ENCODE measurements at regions not wholly inside any gene's neighbourhood (a gene's known extent, or its start where the extent isn't known, plus 50 kb on each side); places are given as distances from the start of the nearest gene placed in this dataset.

DNA sequence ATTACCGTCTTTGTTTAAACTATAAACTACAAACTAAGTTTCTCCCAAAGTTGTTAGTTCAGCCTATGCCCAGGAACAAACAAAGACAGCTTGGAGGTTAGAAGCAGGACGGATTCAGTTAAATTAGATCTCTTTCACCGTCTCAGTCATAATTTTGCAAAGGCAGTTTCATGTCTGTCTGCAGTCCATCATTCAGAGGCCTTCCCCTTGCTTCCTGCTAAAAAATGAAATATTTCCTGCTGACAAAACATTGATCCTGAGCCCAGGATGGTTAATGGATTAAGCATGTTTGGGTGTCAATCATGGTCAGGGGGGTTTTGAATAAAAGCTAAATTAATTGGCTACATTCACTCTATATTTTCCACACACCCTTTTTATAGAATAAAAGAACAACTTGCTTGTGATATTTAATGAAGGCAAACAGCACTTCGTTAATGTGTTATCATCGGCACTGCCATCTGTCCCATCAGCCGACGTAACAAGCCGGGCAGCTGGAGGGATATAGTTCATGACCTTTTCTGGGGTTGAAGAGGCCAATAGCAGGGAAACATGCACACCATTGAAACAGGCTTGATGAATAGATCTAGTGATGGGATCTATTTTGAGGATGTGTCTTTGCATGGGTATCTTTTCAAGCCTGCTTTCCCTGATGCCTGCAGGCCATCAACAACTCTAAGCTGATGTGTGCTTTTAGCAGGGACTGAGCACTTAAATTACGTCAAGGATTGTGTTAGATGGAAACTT, 521.3 kb upstream of the TMEM132C start:
- Histone ChIP-seq H2AFZ (ENCODE audit: low read length) (no peak overlapping the region), H3K27me3 (ENCODE audit: low read length) (peaks cover 92% of the 10 kb centered on the region), H3K27ac (ENCODE audit: low read length) (no peak overlapping the region), H3K9ac (ENCODE audit: low read length) (no peak overlapping the region), H3K9me3 (ENCODE audit: low read length) (no peaks in the 10 kb centered on the region), H3K4me2 (ENCODE audit: low read length) (no peak overlapping the region), H3K79me2 (ENCODE audit: low read length) (no peaks in the 10 kb centered on the region), H4K20me1 (ENCODE audit: low read length) (no peaks in the 10 kb centered on the region), H3K36me3 (ENCODE audit: low read depth, low read length) (no peaks in the 10 kb centered on the region), H3K9me2 (replicated peaks; ENCODE audit: low read length) (no peaks in the 10 kb centered on the region), H3K4me3 (ENCODE audit: low read length) (no peak overlapping the region), H3F3A (ENCODE audit: low read length, unreplicated experiment) (no peaks in the 10 kb centered on the region), H3K4me1 (ENCODE audit: insufficient read depth, low read length) (no peaks in the 10 kb centered on the region)
- POLR2A ChIA-PET (ENCODE audit: unreplicated experiment), result no interaction called here
- ATAC-seq (no peak), DNase-seq (no peak)
- no TSS peak for BruUV-seq (replicated peaks)
- CTCF ChIA-PET, result no interaction called here
- intact Hi-C loops (cut with micrococcal nuclease), result no loop called here
- TF ChIP-seq, protein P1, sequence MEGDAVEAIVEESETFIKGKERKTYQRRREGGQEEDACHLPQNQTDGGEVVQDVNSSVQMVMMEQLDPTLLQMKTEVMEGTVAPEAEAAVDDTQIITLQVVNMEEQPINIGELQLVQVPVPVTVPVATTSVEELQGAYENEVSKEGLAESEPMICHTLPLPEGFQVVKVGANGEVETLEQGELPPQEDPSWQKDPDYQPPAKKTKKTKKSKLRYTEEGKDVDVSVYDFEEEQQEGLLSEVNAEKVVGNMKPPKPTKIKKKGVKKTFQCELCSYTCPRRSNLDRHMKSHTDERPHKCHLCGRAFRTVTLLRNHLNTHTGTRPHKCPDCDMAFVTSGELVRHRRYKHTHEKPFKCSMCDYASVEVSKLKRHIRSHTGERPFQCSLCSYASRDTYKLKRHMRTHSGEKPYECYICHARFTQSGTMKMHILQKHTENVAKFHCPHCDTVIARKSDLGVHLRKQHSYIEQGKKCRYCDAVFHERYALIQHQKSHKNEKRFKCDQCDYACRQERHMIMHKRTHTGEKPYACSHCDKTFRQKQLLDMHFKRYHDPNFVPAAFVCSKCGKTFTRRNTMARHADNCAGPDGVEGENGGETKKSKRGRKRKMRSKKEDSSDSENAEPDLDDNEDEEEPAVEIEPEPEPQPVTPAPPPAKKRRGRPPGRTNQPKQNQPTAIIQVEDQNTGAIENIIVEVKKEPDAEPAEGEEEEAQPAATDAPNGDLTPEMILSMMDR (conservative IDR thresholded peaks at IDR 0.05; ENCODE audit: low read depth, low read length), result no peak
- TF ChIP-seq EZH2 (IDR thresholded peaks at IDR 0.05; ENCODE audit: low read length, unreplicated experiment) (no peak), EZH2phosphoT487 (IDR thresholded peaks at IDR 0.05; ENCODE audit: borderline replicate concordance, low read length) (no peak)

DNA sequence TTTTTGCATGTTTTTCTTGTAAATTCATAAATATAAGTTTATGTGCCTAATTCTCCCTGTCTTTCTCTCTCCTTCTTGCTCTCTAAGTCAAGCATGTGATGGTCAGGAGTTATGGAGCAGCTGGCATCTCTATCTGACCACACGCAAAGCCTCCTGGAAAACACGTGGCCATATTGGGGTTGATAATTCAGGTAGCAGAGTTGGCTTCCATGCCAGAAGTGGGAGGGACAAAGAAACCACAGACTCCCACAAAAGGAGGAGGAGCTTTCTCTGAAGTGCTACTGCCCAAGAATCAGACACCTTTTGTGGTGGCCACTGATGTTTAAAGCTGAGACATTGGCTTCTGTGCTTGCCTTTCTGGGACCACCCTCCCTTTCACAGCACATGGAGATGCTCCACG, 517.6 kb upstream of the TMEM132C start:
- no TSS peak for BruUV-seq (replicated peaks)
- H3K36me3 ChIP-seq (ENCODE audit: low read depth, low read length), result no peaks in the 10 kb centered on the region
- no peak overlapping the region for H3K4me2 ChIP-seq (ENCODE audit: low read length)
- no peaks in the 10 kb centered on the region for H3K9me2 ChIP-seq (replicated peaks; ENCODE audit: low read length)
- no peaks in the 10 kb centered on the region for H3F3A ChIP-seq (ENCODE audit: low read length, unreplicated experiment)
- no peak overlapping the region for H3K27ac ChIP-seq (ENCODE audit: low read length)
- no peak for DNase-seq
- POLR2A ChIA-PET (ENCODE audit: unreplicated experiment), result no interaction called here
- no peaks in the 10 kb centered on the region for H3K4me1 ChIP-seq (ENCODE audit: insufficient read depth, low read length)
- no peak for ATAC-seq
- no peaks in the 10 kb centered on the region for H3K9me3 ChIP-seq (ENCODE audit: low read length)
- H3K27me3 ChIP-seq (ENCODE audit: low read length), result peaks cover 93% of the 10 kb centered on the region
- TF ChIP-seq EZH2phosphoT487 (IDR thresholded peaks at IDR 0.05; ENCODE audit: borderline replicate concordance, low read length) (no peak), EZH2 (IDR thresholded peaks at IDR 0.05; ENCODE audit: low read length, unreplicated experiment) (no peak)
- TF ChIP-seq, protein P1 (conservative IDR thresholded peaks at IDR 0.05; ENCODE audit: low read depth, low read length), result no peak
- no peak overlapping the region for H3K9ac ChIP-seq (ENCODE audit: low read length)
- H2AFZ ChIP-seq (ENCODE audit: low read length), result no peak overlapping the region
- intact Hi-C loops (cut with micrococcal nuclease), result no loop called here
- no peak overlapping the region for H3K4me3 ChIP-seq (ENCODE audit: low read length)
- no peaks in the 10 kb centered on the region for H4K20me1 ChIP-seq (ENCODE audit: low read length)
- no peaks in the 10 kb centered on the region for H3K79me2 ChIP-seq (ENCODE audit: low read length)
- CTCF ChIA-PET, result no interaction called here

DNA sequence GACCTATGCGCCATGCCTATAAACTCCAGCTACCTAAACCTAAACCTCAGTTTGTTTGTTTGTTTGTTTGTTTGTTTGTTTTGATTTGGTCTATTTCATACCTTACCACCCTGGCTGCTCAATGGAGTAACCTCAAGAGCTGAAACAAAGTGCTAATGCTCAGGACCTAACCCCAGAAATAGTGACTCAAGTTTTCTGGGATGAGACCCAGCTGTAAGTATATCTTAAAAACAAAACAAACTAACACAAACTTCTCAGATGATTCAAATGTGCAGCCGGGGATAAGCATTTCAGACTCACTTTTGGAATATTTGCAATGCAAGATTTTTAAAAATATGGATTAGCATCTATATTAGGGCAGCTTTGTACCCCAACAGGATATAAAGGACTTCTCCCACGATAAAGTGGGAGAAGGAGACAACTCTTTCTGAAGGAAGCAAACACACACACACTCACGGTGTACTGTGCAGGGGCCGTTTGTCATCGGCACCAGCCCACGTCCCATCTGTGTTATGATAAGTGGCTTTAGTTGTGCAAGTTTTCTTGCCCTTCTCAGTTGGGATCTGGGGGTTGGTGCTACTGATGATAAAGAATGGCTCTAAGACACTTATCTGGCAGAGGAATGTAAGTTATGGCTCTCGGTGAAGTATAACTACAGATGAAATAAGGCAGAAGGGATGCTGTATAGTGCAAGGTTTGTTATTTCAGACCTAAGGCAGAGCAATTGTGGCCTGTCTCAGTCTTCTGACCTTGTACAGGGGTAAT, 516.7 kb upstream of the TMEM132C start:
- H2AFZ ChIP-seq (ENCODE audit: low read length), result no peak overlapping the region
- no peak overlapping the region for H3K27ac ChIP-seq (ENCODE audit: low read length)

More for the DNA sequence above, 516.7 kb upstream of the TMEM132C start:
- Histone ChIP-seq H3K9me2 (replicated peaks; ENCODE audit: low read length) (no peaks in the 10 kb centered on the region), H4K20me1 (ENCODE audit: low read length) (no peaks in the 10 kb centered on the region), H3K9me3 (ENCODE audit: low read length) (no peaks in the 10 kb centered on the region), H3K4me1 (ENCODE audit: insufficient read depth, low read length) (no peaks in the 10 kb centered on the region), H3K36me3 (ENCODE audit: low read depth, low read length) (no peaks in the 10 kb centered on the region), H3K9ac (ENCODE audit: low read length) (no peak overlapping the region), H3F3A (ENCODE audit: low read length, unreplicated experiment) (no peaks in the 10 kb centered on the region), H3K79me2 (ENCODE audit: low read length) (no peaks in the 10 kb centered on the region), H3K4me3 (ENCODE audit: low read length) (no peak overlapping the region), H3K4me2 (ENCODE audit: low read length) (no peak overlapping the region), H3K27me3 (ENCODE audit: low read length) (peaks cover 93% of the 10 kb centered on the region)
- DNase-seq (no peak), ATAC-seq (no peak)
- intact Hi-C loops (cut with micrococcal nuclease), result no loop called here
- ChIA-PET CTCF (no interaction called here), POLR2A (ENCODE audit: unreplicated experiment) (no interaction called here)
- no TSS peak for BruUV-seq (replicated peaks)
- TF ChIP-seq, protein P1 (conservative IDR thresholded peaks at IDR 0.05; ENCODE audit: low read depth, low read length), result no peak
- TF ChIP-seq EZH2 (IDR thresholded peaks at IDR 0.05; ENCODE audit: low read length, unreplicated experiment) (no peak), EZH2phosphoT487 (IDR thresholded peaks at IDR 0.05; ENCODE audit: borderline replicate concordance, low read length) (no peak)

Measured in PC-3 (cell line).